ENCODE measurements at regions not wholly inside any gene's neighbourhood (a gene's known extent, or its start where the extent isn't known, plus 50 kb on each side); places are given as distances from the start of the nearest gene placed in this dataset.

DNA sequence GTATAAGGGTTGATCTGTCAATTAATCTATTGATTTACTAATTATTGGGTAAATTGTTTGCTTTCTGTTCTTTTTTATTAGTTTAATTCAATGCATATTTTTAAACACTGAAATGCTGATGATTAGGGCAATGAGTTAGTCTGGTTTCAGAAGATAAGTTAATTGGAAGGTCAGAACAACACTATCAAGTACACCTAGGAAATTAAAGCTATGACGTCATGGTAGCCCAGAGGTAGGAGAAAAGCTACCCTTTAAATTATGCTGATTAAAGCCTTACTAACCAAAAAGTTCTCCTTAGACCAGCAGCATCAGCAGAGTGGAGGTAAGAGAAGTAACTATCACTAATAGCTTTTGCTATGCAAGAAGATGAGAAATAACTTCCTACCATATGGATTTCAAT, 770.4 kb upstream of the ARPP21 start:
- Histone ChIP-seq H3K9ac (ENCODE audit: low read depth in 1 of 2, low read length in 2 of 2) (no peak overlapping the region), H3K9me3 (ENCODE audit: control insufficient read depth in 1 of 2, low read length in 2 of 2) (no peaks in the 10 kb centered on the region), H3K27me3 (ENCODE audit: control insufficient read depth in 1 of 2, insufficient read depth in 2 of 2, low read length in 2 of 2) (no peaks in the 10 kb centered on the region), H3K27ac (ENCODE audit: low read depth, low read length) (no peak overlapping the region), H3K36me3 (ENCODE audit: control insufficient read depth in 1 of 2, insufficient read depth in 2 of 2, low read length in 2 of 2) (no peaks in the 10 kb centered on the region), H3K4me3 (ENCODE audit: low read depth in 1 of 2, low read length in 2 of 2) (no peak overlapping the region), H3K4me1 (ENCODE audit: control insufficient read depth in 1 of 2, insufficient read depth in 2 of 2, low read length in 2 of 2) (no peaks in the 10 kb centered on the region)

DNA sequence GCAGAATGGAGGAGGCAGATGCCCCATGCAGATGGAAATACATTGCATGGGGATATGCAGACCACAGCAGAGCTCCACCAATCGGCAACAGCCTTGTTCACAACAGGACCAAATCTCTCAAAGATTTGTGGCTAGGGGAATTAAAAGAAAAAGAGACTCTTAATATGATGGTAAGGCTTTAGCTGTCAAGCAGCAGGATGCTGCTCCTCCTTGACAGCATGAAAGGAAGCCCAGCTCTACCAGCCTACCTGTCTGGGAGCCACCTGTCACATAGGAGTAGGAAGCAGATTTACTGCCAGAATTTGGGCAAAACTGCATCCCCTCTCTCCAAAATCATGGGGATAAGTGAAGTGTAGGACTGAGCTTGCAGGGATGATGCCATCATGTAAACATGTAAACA, 769.6 kb upstream of the ARPP21 start:
- H3K9ac ChIP-seq (ENCODE audit: low read depth in 1 of 2, low read length in 2 of 2), result no peak overlapping the region
- H3K4me1 ChIP-seq (ENCODE audit: control insufficient read depth in 1 of 2, insufficient read depth in 2 of 2, low read length in 2 of 2), result no peaks in the 10 kb centered on the region
- H3K36me3 ChIP-seq (ENCODE audit: control insufficient read depth in 1 of 2, insufficient read depth in 2 of 2, low read length in 2 of 2), result no peaks in the 10 kb centered on the region
- H3K27ac ChIP-seq (ENCODE audit: low read depth, low read length), result no peak overlapping the region
- no peaks in the 10 kb centered on the region for H3K9me3 ChIP-seq (ENCODE audit: control insufficient read depth in 1 of 2, low read length in 2 of 2)
- no peak overlapping the region for H3K4me3 ChIP-seq (ENCODE audit: low read depth in 1 of 2, low read length in 2 of 2)
- H3K27me3 ChIP-seq (ENCODE audit: control insufficient read depth in 1 of 2, insufficient read depth in 2 of 2, low read length in 2 of 2), result no peaks in the 10 kb centered on the region

DNA sequence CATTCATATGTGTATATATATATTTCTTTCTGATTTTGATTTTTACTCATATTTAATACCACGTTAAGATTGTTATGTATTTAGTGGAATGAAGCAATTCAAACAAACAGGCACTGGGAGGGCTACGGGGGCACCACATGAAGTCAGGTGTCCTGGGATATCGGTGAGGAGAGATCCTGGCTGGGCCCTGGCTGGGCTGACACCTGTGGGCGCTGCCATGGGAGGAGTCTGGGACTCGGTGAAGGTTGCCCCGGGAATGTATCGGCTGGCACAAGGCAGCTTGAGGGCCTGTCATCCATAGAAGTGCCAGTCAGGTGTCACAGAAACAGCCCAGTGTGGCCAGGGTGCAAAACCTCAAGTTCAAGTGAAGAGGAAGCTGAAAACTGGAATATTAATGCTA, 766.9 kb upstream of the ARPP21 start:
- H3K9me3 ChIP-seq (ENCODE audit: control insufficient read depth in 1 of 2, low read length in 2 of 2), result no peaks in the 10 kb centered on the region
- H3K4me3 ChIP-seq (ENCODE audit: low read depth in 1 of 2, low read length in 2 of 2), result no peak overlapping the region
- H3K4me1 ChIP-seq (ENCODE audit: control insufficient read depth in 1 of 2, insufficient read depth in 2 of 2, low read length in 2 of 2), result peaks cover 0 to 3% of the 10 kb centered on the region in 2 donors
- H3K9ac ChIP-seq (ENCODE audit: low read depth in 1 of 2, low read length in 2 of 2), result no peak overlapping the region
- H3K27ac ChIP-seq (ENCODE audit: low read depth, low read length), result no peak overlapping the region
- H3K36me3 ChIP-seq (ENCODE audit: control insufficient read depth in 1 of 2, insufficient read depth in 2 of 2, low read length in 2 of 2), result no peaks in the 10 kb centered on the region
- H3K27me3 ChIP-seq (ENCODE audit: control insufficient read depth in 1 of 2, insufficient read depth in 2 of 2, low read length in 2 of 2), result no peaks in the 10 kb centered on the region

DNA sequence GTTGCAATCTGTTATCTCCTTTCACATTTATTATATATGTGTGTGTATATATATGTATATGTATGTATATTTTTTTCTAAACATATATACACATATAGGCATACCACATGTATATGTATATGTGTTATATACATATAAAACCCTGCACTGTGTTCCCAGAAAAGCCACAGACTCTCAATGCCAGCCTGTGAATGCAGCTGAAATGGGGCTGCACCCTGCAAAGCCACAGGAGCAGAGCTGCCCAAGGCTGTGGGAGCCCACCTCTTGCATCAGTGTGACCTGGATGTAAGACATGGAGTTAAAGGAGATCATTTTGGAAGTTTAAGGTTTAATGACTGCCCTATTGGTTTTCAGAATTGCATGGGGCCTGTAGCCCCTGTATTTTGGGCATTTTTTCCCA, 762.3 kb upstream of the ARPP21 start:
- H3K36me3 ChIP-seq (ENCODE audit: control insufficient read depth in 1 of 2, insufficient read depth in 2 of 2, low read length in 2 of 2), result no peaks in the 10 kb centered on the region
- H3K27ac ChIP-seq (ENCODE audit: low read depth, low read length), result no peak overlapping the region
- no peak overlapping the region for H3K9ac ChIP-seq (ENCODE audit: low read depth in 1 of 2, low read length in 2 of 2)
- H3K27me3 ChIP-seq (ENCODE audit: control insufficient read depth in 1 of 2, insufficient read depth in 2 of 2, low read length in 2 of 2), result no peaks in the 10 kb centered on the region
- no peaks in the 10 kb centered on the region for H3K9me3 ChIP-seq (ENCODE audit: control insufficient read depth in 1 of 2, low read length in 2 of 2)
- H3K4me3 ChIP-seq (ENCODE audit: low read depth in 1 of 2, low read length in 2 of 2), result no peak overlapping the region
- H3K4me1 ChIP-seq (ENCODE audit: control insufficient read depth in 1 of 2, insufficient read depth in 2 of 2, low read length in 2 of 2), result peaks cover 0 to 4% of the 10 kb centered on the region in 2 donors

DNA sequence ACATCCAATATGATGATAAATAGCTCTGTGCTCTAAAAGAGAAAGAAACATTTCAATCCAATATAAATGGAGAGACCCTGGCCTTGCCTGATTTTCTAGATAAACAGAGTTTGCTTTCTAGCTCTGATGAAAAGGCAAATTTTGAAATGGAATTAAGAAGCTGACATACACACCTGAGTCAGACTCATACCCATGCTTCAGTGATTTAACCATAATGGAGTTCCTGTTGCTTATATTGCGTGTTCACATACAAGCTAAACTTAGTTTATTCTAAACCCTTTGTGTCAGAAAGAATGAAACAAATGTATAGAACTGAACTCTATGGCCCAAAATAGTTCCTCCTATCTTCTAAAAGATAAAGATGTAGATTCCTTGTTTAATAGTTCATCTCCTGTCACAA, 760.8 kb upstream of the ARPP21 start:
- Histone ChIP-seq H3K4me1 (ENCODE audit: control insufficient read depth in 1 of 2, insufficient read depth in 2 of 2, low read length in 2 of 2) (peaks cover 0 to 4% of the 10 kb centered on the region in 2 donors), H3K9ac (ENCODE audit: low read depth in 1 of 2, low read length in 2 of 2) (no peak overlapping the region), H3K27me3 (ENCODE audit: control insufficient read depth in 1 of 2, insufficient read depth in 2 of 2, low read length in 2 of 2) (no peaks in the 10 kb centered on the region), H3K4me3 (ENCODE audit: low read depth in 1 of 2, low read length in 2 of 2) (no peak overlapping the region), H3K27ac (ENCODE audit: low read depth, low read length) (no peak overlapping the region), H3K36me3 (ENCODE audit: control insufficient read depth in 1 of 2, insufficient read depth in 2 of 2, low read length in 2 of 2) (no peaks in the 10 kb centered on the region), H3K9me3 (ENCODE audit: control insufficient read depth in 1 of 2, low read length in 2 of 2) (no peaks in the 10 kb centered on the region)

DNA sequence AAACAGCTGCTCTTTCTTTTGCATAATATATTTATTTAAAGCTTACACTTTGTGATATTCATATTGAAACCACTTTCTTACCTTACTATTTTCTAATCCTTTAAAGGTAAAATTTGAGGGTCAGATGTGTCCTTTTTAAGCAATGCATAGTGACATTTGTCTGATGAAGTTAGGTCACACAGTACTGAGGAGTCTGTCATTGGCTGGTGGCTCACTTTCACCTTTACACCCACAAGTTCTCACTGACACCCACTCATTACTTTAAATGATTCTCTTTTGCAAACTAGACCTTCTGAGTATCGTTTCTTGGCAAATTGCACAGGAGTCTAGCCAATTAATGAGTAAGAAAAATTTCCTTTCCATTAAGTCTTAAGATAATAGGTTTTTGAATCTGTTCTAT, 758.3 kb upstream of the ARPP21 start:
- Histone ChIP-seq H3K9ac (ENCODE audit: low read depth in 1 of 2, low read length in 2 of 2) (no peak overlapping the region), H3K9me3 (ENCODE audit: control insufficient read depth in 1 of 2, low read length in 2 of 2) (no peaks in the 10 kb centered on the region), H3K4me3 (ENCODE audit: low read depth in 1 of 2, low read length in 2 of 2) (no peak overlapping the region), H3K27me3 (ENCODE audit: control insufficient read depth in 1 of 2, insufficient read depth in 2 of 2, low read length in 2 of 2) (no peaks in the 10 kb centered on the region), H3K27ac (ENCODE audit: low read depth, low read length) (no peak overlapping the region), H3K4me1 (ENCODE audit: control insufficient read depth in 1 of 2, insufficient read depth in 2 of 2, low read length in 2 of 2) (peaks cover 0 to 4% of the 10 kb centered on the region in 2 donors), H3K36me3 (ENCODE audit: control insufficient read depth in 1 of 2, insufficient read depth in 2 of 2, low read length in 2 of 2) (no peaks in the 10 kb centered on the region)

DNA sequence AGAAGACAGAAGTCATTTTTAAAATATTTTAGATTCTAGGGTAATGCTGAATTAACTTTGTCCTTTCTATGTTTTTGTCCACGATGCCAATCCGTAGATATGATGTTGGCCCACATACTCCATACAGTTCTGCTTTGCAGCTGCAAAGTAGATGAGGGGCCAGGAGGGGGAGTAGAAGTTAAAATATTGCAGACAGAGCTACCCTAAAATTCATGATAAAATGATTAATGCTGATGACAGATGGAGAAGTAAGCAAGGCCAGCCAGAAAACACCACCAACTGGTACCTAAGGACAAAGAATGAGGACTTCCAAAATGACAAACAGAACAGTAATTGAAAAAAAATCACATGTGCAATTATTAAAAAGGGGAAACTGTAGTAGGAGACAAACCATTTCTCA, 756.6 kb upstream of the ARPP21 start:
- Histone ChIP-seq H3K9me3 (ENCODE audit: control insufficient read depth in 1 of 2, low read length in 2 of 2) (no peaks in the 10 kb centered on the region), H3K27ac (ENCODE audit: low read depth, low read length) (no peak overlapping the region), H3K4me3 (ENCODE audit: low read depth in 1 of 2, low read length in 2 of 2) (no peak overlapping the region), H3K4me1 (ENCODE audit: control insufficient read depth in 1 of 2, insufficient read depth in 2 of 2, low read length in 2 of 2) (no peaks in the 10 kb centered on the region), H3K9ac (ENCODE audit: low read depth in 1 of 2, low read length in 2 of 2) (no peak overlapping the region), H3K27me3 (ENCODE audit: control insufficient read depth in 1 of 2, insufficient read depth in 2 of 2, low read length in 2 of 2) (no peaks in the 10 kb centered on the region), H3K36me3 (ENCODE audit: control insufficient read depth in 1 of 2, insufficient read depth in 2 of 2, low read length in 2 of 2) (no peaks in the 10 kb centered on the region)

DNA sequence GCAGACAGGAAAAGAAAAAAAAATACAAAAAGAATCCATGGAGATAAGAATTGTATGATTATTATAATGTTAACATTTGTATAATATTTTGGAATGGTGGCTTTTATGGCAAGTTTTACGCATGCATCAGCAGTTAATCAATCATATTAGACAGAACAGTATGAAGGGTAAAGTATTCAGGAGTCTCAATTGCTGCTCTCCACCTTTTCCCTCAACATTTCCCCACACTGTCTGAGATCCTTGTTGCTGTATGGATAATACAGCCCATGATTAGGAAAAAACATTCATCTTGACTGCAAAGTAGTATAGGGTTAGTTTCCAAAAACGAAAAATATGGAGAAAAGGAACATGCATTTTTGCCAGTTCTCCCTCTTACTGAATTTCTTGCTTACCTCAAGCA, 755.3 kb upstream of the ARPP21 start:
- H3K9ac ChIP-seq (ENCODE audit: low read depth in 1 of 2, low read length in 2 of 2), result no peak overlapping the region
- H3K27ac ChIP-seq (ENCODE audit: low read depth, low read length), result no peak overlapping the region
- no peaks in the 10 kb centered on the region for H3K9me3 ChIP-seq (ENCODE audit: control insufficient read depth in 1 of 2, low read length in 2 of 2)
- no peak overlapping the region for H3K4me3 ChIP-seq (ENCODE audit: low read depth in 1 of 2, low read length in 2 of 2)
- H3K4me1 ChIP-seq (ENCODE audit: control insufficient read depth in 1 of 2, insufficient read depth in 2 of 2, low read length in 2 of 2), result no peaks in the 10 kb centered on the region
- H3K36me3 ChIP-seq (ENCODE audit: control insufficient read depth in 1 of 2, insufficient read depth in 2 of 2, low read length in 2 of 2), result no peaks in the 10 kb centered on the region
- no peaks in the 10 kb centered on the region for H3K27me3 ChIP-seq (ENCODE audit: control insufficient read depth in 1 of 2, insufficient read depth in 2 of 2, low read length in 2 of 2)

DNA sequence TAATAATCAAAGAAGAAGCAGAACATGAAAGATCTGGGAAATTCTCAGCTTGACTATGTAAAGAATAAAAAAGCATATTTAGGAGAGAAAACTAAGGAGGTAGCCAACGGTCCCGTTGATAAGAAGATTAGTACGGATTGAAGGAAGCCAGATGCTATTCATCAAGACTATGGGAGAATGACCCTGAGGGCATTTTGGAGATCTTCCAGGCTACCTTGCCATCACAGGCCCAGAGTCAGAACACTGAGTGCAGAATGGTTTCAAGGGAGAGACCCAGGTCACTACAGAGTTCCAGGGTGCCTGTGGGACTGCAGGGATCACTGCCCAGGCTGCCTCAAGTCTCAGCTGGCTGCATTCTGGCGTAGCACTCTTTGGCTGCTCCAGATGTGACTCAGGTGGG, 752.9 kb upstream of the ARPP21 start:
- H3K4me1 ChIP-seq (ENCODE audit: control insufficient read depth in 1 of 2, insufficient read depth in 2 of 2, low read length in 2 of 2), result no peaks in the 10 kb centered on the region
- no peak overlapping the region for H3K27ac ChIP-seq (ENCODE audit: low read depth, low read length)
- no peaks in the 10 kb centered on the region for H3K27me3 ChIP-seq (ENCODE audit: control insufficient read depth in 1 of 2, insufficient read depth in 2 of 2, low read length in 2 of 2)
- H3K9ac ChIP-seq (ENCODE audit: low read depth in 1 of 2, low read length in 2 of 2), result no peak overlapping the region
- no peaks in the 10 kb centered on the region for H3K36me3 ChIP-seq (ENCODE audit: control insufficient read depth in 1 of 2, insufficient read depth in 2 of 2, low read length in 2 of 2)
- H3K9me3 ChIP-seq (ENCODE audit: control insufficient read depth in 1 of 2, low read length in 2 of 2), result no peaks in the 10 kb centered on the region
- H3K4me3 ChIP-seq (ENCODE audit: low read depth in 1 of 2, low read length in 2 of 2), result no peak overlapping the region

DNA sequence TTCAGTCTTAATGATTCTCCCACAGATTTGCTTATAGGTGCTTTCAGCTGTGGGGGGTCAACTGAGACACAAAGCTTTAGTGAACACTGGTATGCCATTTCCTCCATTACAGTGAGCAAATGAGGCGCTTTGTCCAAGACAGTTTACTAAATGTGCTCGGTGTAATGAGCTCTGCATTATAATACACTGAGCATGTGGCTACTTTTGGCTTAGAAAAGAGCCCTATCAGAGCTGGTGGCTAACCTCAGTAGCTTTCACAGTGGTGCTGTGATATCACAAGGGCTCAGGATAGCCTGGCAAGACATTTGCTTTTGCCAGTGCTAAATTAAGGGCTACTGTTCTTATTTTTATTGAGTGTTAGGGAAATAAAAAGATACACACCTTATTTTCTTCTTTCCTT, 749.7 kb upstream of the ARPP21 start:
- Histone ChIP-seq H3K27me3 (ENCODE audit: control insufficient read depth in 1 of 2, insufficient read depth in 2 of 2, low read length in 2 of 2) (no peaks in the 10 kb centered on the region), H3K27ac (ENCODE audit: low read depth, low read length) (no peak overlapping the region)

DNA sequence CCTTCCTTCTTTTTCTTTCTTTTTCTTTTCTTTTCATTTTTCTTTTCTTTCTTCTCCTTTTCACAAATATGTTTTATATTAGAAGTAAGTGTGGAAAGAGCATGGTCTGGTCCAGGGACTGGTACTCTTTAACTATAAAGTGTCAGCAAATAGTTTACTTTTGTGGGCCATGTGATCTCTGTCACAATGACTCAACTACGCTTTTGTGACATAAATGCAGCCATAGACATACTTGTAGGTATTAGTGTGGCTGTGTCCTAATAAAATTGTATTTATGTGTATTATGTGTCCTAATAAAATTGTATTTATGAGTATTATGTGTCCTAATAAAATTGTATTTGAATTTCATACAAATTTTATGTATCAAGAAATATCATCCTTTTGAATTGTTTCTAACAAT, 749.1 kb upstream of the ARPP21 start:
- Histone ChIP-seq H3K36me3 (ENCODE audit: control insufficient read depth in 1 of 2, insufficient read depth in 2 of 2, low read length in 2 of 2) (no peaks in the 10 kb centered on the region), H3K27ac (ENCODE audit: low read depth, low read length) (no peak overlapping the region), H3K9ac (ENCODE audit: low read depth in 1 of 2, low read length in 2 of 2) (no peak overlapping the region), H3K27me3 (ENCODE audit: control insufficient read depth in 1 of 2, insufficient read depth in 2 of 2, low read length in 2 of 2) (no peaks in the 10 kb centered on the region), H3K4me3 (ENCODE audit: low read depth in 1 of 2, low read length in 2 of 2) (no peak overlapping the region), H3K4me1 (ENCODE audit: control insufficient read depth in 1 of 2, insufficient read depth in 2 of 2, low read length in 2 of 2) (no peaks in the 10 kb centered on the region), H3K9me3 (ENCODE audit: control insufficient read depth in 1 of 2, low read length in 2 of 2) (no peaks in the 10 kb centered on the region)

More for the DNA sequence above, 749.7 kb upstream of the ARPP21 start:
- Histone ChIP-seq H3K36me3 (ENCODE audit: control insufficient read depth in 1 of 2, insufficient read depth in 2 of 2, low read length in 2 of 2) (no peaks in the 10 kb centered on the region), H3K4me3 (ENCODE audit: low read depth in 1 of 2, low read length in 2 of 2) (no peak overlapping the region), H3K9ac (ENCODE audit: low read depth in 1 of 2, low read length in 2 of 2) (no peak overlapping the region), H3K4me1 (ENCODE audit: control insufficient read depth in 1 of 2, insufficient read depth in 2 of 2, low read length in 2 of 2) (no peaks in the 10 kb centered on the region), H3K9me3 (ENCODE audit: control insufficient read depth in 1 of 2, low read length in 2 of 2) (no peaks in the 10 kb centered on the region)
